Adrenal gland (tissue), 9 donors: ENCODE measurements at regions not wholly inside any gene's neighbourhood (a gene's known extent, or its start where the extent isn't known, plus 50 kb on each side); places are given as distances from the start of the nearest gene placed in this dataset.

Experiments
- DNase-seq, 7 donors: peaks; one replicate each; pipeline ENCODE4 v3.0.0-alpha.2; 2019 to 2020
- H3K27ac ChIP-seq, 5 donors: fragments of 200-600 bp; sonication (generic) in 4 of 5; 1 replicate in 3 of 5; 2 replicates in 2 of 5; pipeline versions ENCODE4 v1.5.1 to v1.8.0; 2016 to 2020; ENCODE audit warnings: mild to moderate bottlenecking in 1 of 5
- H3K27me3 ChIP-seq: fragments of 200-600 bp; 2 replicates; pipeline ENCODE4 v1.8.0; 2021
- H3K36me3 ChIP-seq, 2 donors: fragments of 200-600 bp; replicated peaks in 1 of 2; 1 replicate in 1 of 2; 2 replicates in 1 of 2; pipeline versions ENCODE4 v1.5.1 to v1.8.0; 2018 to 2022
- H3K4me1 ChIP-seq, 2 donors: fragments of 200-600 bp; replicated peaks in 1 of 2; 1 replicate in 1 of 2; 2 replicates in 1 of 2; pipeline versions ENCODE4 v1.5.1 to v1.8.0; 2018 to 2021
- H3K4me3 ChIP-seq, 4 donors: fragments of 200-600 bp; sonication (generic) in 3 of 4; one replicate each; pipeline ENCODE4 v1.5.1; 2016 to 2018
- H3K9me3 ChIP-seq, 3 donors: fragments of 200-600 bp; sonication (generic) in 1 of 3; replicated peaks in 1 of 3; 1 replicate in 2 of 3; 2 replicates in 1 of 3; pipeline versions ENCODE4 v1.5.1 to v1.8.0; 2016 to 2021
- CTCF ChIP-seq, 6 experiments: fragments of 450-650 bp in 4 of 6; fragments of 200-600 bp in 2 of 6; sonication (generic) in 1 of 6; IDR thresholded peaks; 1 replicate in 5 of 6; 2 replicates in 1 of 6; pipeline versions ENCODE4 v1.5.1 to v1.8.0; 2016 to 2021; ENCODE audit warnings: antibody characterized with exemption in 6 of 6, mild to moderate bottlenecking in 2 of 6, moderate library complexity in 1 of 6
- POLR2A ChIP-seq, 2 donors: fragments of 450-650 bp; IDR thresholded peaks; one replicate each; pipeline ENCODE4 v1.6.1; 2017; ENCODE audit warnings: antibody characterized with exemption in 2 of 2, mild to moderate bottlenecking in 2 of 2, moderate library complexity in 1 of 2
- WGBS, 4 donors: extraction: QIAGEN DNeasy Blood & Tissue Kit in 2 of 4; methylation state at CpG; one replicate each; pipeline versions ENCODE4 v1.1.5 to v1.1.7; 2013 to 2017; 5-methylcytosine and 5-hydroxymethylcytosine counted together
- intact Hi-C, 2 donors: fragments of 100-400 bp; cut with DNase I; formaldehyde crosslinking; loops; one replicate each; pipeline versions ENCODE4 v1.14.1 to v1.15.0; 2022 to 2023
- donor health status: healthy with polysubstance abuse.
- donor health status: Bipolar disorder and iron deficiency.
- donor health status: DM: yes; HTN: yes; CAD: no.
- donor health status: DM: no; HTN: no; CAD: no.
- donor health status: DM: no; HTN: no; CAD: no.

GRCh38 chr2:150981826-150982225 lies 279.8 kb downstream of the RBM43 start:
- no peak for TF ChIP-seq CTCF (IDR thresholded peaks at IDR 0.05)
- no peak for TF ChIP-seq POLR2A (IDR thresholded peaks at IDR 0.05)
- Histone ChIP-seq H3K36me3 (no peaks in the 10 kb centered on the region), H3K4me1 (no peaks in the 10 kb centered on the region), H3K27me3 (no peaks in the 10 kb centered on the region), H3K4me3 (no peak overlapping the region), H3K9me3 (no peaks in the 10 kb centered on the region), H3K27ac (no peak overlapping the region)
- 45 to 76% (median 65%) methylated on average over 2 of the region's 2 CpGs for WGBS, 4 donors
- DNase-seq = peak in 1 of 7 donors; percentile 1
- intact Hi-C loops = no loop called here

GRCh38 chr2:150978053-150978452 lies 283.6 kb downstream of the RBM43 start:
- no peak for DNase-seq
- Histone ChIP-seq H3K27me3 (no peaks in the 10 kb centered on the region), H3K4me3 (no peak overlapping the region), H3K9me3 (no peaks in the 10 kb centered on the region), H3K27ac (no peak overlapping the region), H3K36me3 (no peaks in the 10 kb centered on the region), H3K4me1 (no peaks in the 10 kb centered on the region)
- intact Hi-C loops = no loop called here
- TF ChIP-seq POLR2A (IDR thresholded peaks at IDR 0.05) = no peak
- TF ChIP-seq CTCF (IDR thresholded peaks at IDR 0.05) = no peak
- WGBS, 4 donors = 85 to 89% (median 85%) methylated on average over 3 of the region's 3 CpGs

GRCh38 chr2:150977296-150977695 lies 284.4 kb downstream of the RBM43 start:
- TF ChIP-seq POLR2A (IDR thresholded peaks at IDR 0.05) = no peak
- TF ChIP-seq CTCF (IDR thresholded peaks at IDR 0.05) = no peak
- intact Hi-C loops = no loop called here
- Histone ChIP-seq H3K9me3 (no peaks in the 10 kb centered on the region), H3K27ac (no peak overlapping the region), H3K4me3 (no peak overlapping the region), H3K27me3 (no peaks in the 10 kb centered on the region), H3K4me1 (no peaks in the 10 kb centered on the region), H3K36me3 (no peaks in the 10 kb centered on the region)
- WGBS, 4 donors = 87 to 95% (median 91%) methylated on average over 4 of the region's 4 CpGs
- DNase-seq = no peak

- Histone ChIP-seq H3K27ac (no peak overlapping the region), H3K27me3 (no peaks in the 10 kb centered on the region), H3K9me3 (no peaks in the 10 kb centered on the region), H3K4me3 (no peak overlapping the region), H3K36me3 (no peaks in the 10 kb centered on the region), H3K4me1 (no peaks in the 10 kb centered on the region)
- TF ChIP-seq POLR2A (IDR thresholded peaks at IDR 0.05) = no peak
- TF ChIP-seq CTCF (IDR thresholded peaks at IDR 0.05) = no peak
- DNase-seq = no peak
- intact Hi-C loops = no loop called here
Measured at GRCh38 chr2:150976604-150977003, 285.1 kb downstream of the RBM43 start.
